GM21576 (cell line): ENCODE measurements at regions not wholly inside any gene's neighbourhood (a gene's known extent, or its start where the extent isn't known, plus 50 kb on each side); places are given as distances from the start of the nearest gene placed in this dataset.

ENCODE experiments used
- ATAC-seq: cut with Tn5 transposase; IDR thresholded peaks from one replicate; pipeline ENCODE4 v1.9.1; 2021; ENCODE audit warnings: mild to moderate bottlenecking, moderate library complexity; ENCODE audit not compliant: unreplicated experiment

DNA sequence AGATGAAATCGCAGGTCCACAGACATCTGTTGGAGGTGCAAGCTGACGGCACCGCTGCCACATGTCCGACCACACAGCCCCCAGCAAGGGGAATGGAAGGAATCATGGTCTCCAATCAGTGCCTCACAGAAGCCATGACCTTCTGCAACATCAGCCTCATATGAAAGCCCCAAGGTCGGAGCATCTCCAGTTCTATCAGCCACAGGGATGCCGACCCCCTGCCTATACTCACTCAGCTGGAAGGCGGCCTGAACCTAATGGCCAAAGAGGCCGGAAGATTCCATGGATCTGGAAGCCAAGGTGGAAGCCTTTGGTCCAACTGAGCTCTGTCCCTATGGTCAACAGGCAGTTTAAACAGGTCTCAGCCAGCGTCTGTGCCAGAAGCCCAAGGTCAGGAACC, 278.8 kb downstream of the TNS1 start:
- ATAC-seq, result no peak

DNA sequence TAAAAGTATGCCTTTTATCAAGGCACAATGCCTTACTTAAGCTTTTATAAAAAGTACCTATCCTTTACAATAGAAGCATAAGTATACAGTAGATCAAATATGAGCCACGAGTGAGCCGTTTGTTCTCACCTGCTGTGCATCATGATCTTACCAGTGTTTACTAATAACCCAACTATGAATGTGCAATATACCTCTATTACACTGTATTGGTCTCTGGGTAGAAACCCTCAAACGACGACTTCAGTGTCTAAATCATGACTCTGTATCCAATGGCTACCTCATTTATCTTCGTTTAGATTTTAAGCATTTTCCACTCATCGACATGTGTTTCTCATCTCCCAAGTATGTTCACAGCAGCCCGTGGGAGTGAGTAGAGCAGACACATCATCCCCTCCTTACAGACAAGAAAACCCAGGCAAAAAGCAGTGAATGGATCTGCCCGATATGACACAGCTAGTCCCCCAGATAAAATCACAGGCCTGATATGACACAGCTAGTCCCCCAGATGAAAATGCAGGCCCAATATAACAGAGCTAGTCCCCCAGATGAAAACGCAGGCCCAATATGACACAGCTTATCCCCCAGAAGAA, 279.8 kb downstream of the TNS1 start:
- no peak for ATAC-seq

DNA sequence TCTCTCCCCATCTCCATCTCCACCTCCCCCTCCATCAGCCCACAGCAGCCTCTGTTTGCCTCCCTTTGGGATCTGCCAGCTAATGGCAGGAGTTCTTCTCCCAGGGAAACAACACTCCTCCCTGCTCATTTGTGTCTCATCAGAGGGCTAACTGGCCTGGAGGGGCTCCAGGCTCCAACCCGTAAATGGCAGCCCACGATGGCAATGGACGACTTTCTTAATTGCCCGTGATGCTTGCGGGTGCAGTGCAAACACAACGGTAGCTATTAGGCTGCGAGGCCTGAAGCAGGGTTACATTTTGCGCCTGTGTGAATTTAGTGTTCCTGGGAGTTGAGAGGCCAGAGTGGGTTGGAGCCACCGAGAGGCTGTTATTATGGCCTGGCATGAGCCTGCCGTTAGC, 285.1 kb downstream of the TNS1 start:
- ATAC-seq, result no peak

DNA sequence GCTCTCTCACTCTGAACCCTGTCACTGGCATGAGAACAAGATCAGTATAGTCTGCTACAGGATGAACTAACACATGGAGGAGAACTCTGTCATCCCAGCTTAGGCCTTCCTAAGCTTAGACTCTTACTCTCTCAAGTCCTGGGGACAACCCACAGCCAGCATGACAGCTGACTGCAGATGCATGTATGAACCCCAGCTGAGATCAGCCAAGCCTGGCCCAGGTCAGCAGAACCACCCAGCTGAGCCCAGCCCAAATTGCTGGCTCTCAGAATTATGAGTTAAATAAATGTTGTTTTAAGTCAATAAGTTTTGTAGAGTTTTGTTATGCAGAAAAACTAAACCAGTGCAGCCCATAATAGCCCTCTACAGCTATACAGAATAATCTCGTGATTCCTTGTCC, 287.3 kb downstream of the TNS1 start:
- ATAC-seq, result no peak

DNA sequence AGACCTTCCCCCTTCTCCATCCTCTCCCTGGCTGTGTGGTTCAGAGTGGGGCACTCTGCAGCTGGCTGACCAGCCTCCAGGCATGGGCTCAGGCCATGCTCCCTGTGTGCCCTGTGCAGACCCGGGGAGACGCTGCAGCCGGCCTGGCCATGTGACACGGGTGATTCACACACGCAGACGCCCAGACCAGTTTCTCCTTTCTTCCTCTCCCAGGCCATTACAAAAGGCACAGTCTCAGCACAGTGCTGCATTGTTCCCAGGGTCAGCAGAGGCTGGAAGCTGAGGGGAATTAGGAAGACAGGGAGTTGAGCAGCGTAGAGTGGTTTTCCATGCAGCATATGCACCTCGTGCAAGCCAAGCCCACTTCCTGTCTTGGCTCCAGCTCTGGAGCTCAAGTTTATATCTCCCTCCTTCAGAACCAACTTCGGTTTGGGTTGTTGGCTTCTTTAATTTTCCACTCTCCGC, 288.5 kb downstream of the TNS1 start:
- ATAC-seq, result no peak

DNA sequence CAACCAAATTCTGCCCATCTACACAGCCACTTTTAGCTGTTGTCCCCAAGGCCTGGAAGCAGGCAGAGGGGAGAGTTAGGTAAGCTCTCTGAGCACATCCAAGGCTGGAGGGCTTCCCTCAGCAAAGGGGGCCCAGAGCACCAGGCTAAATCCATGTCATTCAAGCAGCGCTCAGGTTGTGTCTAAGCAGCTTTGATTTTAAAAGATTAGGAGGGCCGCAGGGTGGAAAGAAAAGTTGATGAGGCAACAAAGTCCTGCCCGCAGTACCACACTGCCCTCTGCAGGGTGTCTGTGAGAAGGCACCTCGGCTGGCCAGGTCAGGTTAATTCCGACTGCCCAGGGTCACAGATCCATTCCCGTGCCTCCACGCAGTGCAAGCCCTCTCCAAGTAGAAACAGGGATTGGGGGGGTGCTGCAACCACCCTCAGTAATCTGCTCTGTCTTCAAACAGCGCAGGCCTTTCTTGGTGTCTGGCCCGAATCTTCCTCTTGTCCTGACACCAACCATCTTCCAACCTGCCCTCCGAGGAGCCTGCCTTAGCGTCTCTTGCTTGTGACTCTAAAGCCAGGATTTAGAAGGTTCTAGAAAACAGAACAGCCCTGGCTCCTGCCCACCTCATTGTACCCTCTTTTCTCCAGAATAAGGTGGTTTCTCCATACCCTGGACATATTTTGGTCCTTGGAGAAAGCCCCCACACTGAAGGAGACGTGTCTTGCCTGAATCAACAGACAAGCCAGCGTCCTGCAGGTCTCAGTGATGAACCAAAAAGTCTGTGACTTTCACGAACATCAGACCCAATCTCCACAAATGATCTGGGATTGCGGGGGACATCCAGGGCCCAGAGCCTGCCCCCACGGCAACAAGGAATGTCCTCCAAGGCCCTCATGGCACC, 289.2 kb downstream of the TNS1 start:
- no peak for ATAC-seq

DNA sequence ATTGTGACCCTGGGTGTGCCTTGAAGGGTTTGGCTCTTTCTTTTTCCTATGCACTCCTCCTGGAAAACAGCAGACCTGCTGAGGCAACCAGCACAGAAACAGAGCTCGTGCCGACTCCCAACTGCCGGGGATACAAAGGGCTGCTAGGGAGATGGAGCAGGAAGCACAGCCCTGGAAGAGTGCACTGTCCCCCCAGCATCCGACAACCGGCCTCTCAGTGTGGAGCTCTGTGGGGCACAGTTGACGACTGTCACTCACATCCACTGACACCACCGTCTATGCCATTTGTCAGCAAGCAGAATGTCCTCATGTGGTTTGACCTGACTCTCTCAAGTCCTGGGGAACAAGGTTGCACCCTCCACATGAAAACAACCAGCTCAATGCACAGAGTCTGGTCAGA, 290.4 kb downstream of the TNS1 start:
- no peak for ATAC-seq

DNA sequence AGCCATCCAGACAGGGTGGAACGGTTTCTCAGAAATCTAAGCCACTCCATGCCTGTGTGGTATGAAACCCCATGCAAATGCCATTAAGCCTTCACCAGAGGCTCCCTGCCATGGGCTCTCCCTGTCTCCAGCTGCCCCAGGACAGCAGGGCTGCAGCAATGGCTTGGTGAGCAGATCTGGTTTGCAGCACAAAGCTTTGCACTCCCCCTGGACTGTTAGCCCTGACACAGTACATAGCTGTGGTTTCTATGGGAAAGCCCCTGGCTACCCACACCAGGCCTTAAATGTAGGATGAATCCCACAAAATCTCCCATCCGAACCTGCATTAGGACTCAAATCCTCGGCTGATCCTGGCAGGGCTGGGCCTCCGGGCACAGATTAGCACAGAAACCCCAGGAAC, 291.6 kb downstream of the TNS1 start:
- no peak for ATAC-seq

DNA sequence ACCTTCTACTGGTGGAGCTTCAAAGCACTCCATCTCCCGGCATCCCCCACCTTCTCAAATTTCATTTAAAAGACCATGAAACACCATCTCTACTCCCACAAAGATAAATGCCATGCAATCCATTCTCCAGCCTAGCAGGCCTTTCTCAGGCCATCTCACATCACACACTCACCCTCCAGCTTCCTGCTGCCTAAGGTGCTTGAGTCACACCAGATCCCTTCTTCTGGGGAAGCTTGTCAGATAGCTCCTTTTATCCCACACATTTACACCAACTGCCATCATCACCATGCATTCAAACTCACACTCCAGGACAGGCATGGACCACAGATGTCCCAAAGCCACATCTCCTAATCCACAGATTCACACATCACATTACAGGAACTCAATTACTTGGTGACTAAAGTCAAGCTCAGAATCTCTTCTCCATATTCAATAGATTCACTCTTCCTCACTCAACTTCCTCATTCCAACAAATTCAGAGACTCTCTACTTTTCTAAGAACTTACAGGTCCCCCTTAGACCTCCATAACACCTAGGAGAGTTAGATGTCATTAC, 292.5 kb downstream of the TNS1 start:
- ATAC-seq, result no peak

DNA sequence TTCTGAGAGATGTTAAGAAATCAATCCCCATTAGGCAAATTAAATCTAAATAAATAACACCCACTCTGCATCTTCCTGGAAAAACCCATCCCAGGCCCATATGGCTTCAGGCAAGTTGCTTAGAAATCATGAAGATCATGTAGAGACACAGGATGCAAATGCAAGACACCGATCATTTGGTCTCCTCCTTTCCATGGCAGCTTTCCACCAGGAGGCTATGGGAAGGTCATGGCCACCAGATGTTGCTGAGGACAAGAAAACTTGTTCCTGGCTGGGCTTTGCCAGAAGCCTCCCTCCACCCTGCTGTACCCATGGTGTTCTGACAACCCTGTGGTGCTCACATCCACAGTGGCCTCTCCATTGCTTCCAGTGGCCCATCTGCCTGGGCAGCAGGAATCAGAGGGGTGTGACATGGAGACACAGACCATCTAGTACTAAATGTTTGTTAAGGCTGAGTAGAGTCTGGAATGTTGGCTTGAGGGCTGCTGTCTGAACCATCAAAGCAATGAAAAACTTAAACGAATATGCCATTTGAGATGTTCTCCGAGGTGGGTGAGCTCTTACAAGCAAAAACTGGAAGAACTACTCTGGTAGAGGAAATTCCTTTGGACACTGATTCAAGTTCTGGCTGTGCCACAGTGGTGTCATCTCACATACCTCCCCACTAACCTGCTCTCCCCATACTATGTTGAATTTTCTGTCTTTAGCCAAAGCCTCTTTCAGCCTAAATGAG, 293.2 kb downstream of the TNS1 start:
- ATAC-seq, result no peak

DNA sequence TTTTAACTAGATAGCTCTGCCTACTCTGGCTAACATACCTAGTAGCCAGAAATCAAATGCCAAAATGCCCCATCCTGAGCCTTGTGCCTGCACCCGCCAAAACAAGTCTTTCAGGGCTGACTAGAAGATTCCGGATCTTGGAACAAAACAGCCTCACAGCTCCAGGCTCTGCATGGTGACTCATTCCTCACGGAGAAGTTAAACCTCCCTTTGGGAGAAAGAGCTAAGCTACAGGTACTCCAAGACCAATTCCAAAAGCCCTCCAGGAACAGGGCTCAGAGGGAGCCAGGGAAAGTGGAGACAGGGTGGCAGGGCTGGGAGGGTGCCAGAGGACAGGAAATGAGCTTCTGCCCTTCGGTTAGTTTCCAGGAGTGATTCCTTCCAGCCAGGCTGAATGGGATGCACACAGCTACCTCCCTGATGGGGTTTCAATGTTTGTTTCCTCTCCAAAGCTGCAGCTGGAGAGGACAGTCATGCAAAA, 295.6 kb downstream of the TNS1 start:
- ATAC-seq, result no peak

DNA sequence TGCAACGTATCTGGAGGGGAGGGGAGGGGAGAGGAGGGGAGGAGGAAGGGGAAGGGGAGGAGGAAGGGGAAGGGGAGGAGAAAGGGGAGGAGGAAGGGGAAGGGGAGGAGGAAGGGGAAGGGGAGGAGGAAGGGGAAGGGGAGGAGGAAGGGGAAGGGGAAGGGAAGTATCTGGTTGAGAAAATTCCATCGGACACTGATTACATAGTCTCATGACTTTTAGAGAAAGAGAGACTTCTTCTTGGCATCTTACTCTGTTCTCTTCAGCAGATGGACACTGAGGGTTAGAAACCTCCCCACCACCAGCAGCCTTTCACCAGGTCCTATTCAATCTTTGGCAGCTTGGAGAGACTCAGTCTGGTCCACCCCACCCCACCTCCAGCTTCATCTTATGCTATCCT, 296.3 kb downstream of the TNS1 start:
- no peak for ATAC-seq

DNA sequence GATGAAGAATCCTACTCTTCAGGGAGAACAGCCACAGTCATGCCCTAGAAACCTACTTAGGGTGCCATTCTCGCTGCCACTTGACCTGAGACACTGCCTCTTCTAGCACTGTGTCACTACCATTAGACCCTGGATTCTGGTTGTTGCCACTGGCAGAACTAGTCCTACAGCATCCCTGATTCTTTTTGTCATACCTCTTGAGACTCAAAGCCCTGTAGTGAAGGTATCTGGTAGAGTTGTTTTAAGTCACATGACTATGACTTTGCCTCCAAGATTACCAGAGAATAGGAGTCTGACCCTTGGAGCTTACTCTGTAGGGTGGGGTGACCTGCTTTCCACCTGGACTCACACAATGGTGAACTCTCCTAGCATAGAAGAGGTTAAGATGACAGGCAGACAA, 296.7 kb downstream of the TNS1 start:
- no peak for ATAC-seq

DNA sequence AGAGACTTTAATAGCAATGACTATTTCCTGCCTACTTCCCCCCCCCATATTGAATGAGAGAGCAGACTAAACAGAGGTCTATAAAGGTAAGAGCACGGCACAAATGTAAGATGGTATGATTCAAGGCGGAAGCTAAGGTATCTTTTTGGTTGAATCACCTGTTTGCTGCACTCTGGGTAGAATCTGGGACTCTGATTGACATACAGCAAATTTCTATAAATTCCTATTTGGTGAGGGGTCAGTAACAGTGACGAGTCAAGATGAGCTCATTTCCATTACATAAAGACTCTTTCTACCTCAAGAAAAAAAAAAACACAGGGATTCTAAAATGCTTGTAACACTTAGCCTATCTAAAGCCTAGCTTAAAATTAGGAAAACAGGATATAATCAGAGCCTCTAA, 297.3 kb downstream of the TNS1 start:
- no peak for ATAC-seq

DNA sequence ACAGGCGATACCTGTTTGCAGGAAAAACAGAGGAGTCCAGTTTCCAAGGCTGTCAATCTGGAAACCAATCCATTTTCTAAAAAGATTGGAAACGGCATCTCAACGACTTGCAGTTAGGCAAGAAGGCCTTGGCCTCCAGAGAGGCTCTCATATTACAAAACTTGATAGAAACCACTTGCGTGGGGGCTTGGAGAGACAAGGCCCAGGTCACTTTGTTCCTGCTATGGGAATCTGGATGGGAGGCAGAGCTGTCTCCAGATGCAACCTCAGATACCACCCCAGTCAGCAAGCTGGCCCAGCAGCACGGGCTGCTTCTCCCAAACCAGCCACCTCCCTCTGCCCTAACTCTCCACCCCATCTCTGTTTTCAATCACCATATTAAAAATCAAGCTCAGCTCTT, 298.8 kb downstream of the TNS1 start:
- no peak for ATAC-seq

DNA sequence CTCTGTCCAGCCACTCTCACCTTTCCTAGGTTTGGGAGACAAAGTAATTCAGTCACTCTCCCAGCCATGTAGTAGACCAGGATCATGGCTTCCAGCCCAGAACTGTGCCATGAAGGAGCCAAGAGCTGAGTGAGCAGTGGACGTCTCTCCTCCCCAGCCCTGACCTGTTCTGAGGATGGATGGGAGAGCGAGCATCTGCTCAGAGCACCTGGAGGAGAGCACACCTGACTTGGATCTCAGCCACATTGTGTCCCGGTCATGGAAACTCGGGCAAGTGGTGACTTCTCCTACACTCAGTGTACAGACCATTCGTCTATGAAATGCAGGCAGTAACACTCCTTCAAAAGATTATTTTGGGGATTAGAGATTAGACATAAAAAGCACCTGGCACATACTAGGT, 299.7 kb downstream of the TNS1 start:
- no peak for ATAC-seq

DNA sequence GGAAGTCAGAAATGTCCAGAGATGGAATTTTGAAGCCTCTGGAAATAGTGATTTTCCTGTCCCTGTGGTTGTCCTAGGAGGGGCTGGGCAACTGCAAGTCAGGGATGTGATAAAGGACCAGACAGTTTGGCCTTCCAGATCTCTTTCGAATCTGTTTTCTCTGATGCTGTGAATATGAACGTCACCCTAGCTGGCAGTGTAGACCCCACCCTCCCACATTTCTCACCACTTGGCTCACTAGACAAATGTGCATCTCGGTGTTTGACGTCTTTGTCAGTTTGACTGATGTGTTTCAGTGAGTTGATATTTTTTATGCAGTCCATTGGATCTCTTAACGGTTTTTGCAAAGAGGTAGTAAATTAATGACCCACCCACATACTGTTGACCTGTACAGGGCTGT, 301.2 kb downstream of the TNS1 start:
- no peak for ATAC-seq

DNA sequence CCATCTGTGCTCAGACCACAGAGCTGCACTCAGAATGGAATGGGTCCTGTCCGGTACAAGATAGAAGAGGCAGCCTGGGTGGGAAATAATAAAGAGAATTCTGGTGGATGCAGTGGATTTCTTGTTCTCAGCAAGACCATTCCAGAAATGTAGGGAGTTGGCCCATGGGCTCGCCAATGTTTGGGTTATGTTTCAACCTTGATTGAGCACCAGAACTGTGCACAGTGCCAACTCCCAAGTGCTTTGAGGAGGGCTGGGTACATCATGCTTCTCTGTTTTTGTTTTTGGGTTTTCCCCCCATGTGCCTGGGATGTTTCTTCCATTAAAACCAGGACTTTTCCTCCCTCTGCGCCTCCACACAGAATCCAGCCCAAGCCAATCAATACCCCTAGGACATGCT, 304.1 kb downstream of the TNS1 start:
- ATAC-seq, result no peak

DNA sequence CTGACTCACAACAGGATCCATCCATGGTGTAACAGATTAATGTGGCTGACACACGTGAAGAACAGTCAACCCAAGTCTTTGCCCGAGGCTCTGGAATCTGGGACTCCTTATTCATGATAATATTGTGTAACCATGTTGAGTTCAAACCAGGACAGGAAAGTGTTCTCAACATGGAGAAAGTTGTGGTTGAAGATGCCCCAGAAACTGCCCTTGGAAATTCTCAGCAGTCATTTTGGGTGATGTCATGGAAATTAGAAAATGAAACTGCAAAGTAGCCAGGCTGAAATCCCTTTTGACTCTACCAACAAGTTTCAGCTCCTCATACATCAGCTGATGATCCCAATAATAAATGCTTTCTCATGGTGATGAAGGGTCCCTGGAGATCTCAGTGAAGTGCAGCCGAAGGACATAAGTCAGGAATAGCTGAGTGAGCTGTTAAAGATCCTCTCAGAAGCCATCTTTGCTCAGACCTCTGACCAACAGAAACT, 307.7 kb downstream of the TNS1 start:
- no peak for ATAC-seq

DNA sequence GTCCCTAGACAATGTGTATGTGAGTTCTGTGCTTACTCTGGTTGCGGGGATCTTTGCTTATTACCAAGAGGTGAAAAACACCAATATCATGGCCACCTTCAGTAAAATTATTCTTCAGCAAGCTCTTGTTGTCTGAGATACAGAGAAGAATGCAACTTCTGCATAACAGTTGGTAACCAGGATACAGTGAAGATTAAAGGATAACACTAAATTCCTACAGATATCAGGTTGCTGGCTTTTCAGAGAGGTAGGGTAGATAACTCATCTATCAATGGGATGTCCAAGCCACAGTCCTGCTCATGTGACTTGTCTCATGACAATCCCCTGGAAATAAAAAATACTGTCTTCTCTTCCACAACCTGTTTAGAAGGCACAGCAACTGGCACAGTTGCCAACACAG, 308.5 kb downstream of the TNS1 start:
- no peak for ATAC-seq

DNA sequence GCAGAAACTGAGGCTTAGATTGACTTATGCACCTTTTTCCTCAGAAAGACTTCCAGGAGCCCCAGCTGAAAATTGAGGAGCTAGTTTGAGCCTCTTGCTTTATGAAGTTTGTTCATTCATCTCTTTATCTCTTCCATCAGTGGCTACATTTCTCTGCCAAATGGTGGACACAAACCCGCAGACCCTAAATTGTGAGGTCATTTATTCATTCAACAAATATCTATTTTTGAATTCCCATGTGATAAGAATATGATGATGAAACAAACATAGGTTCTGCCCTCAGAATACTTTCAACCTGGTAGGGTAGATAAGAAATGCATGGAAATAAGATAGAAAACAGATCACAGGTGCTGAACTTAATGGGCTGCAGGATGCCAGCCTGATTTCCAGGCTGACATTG, 309.4 kb downstream of the TNS1 start:
- no peak for ATAC-seq
